Mammary epithelial cell (primary cell): ENCODE measurements at regions not wholly inside any gene's neighbourhood (a gene's known extent, or its start where the extent isn't known, plus 50 kb on each side); places are given as distances from the start of the nearest gene placed in this dataset.
"Not testable (repeated sequence)": the region's sequence is repeated elsewhere in the genome, so short reads cannot be mapped to it uniquely, and the experiment has no call there.

Experiments used
- EZH2 ChIP-seq: IDR thresholded peaks from 2 replicates; pipeline ENCODE4 v1.6.1; 2012; ENCODE audit warnings: low read length, inconsistent platforms, borderline replicate concordance
- TF ChIP-seq, protein P1 (sequence below), 2 donors: IDR thresholded peaks in 1 of 2; conservative IDR thresholded peaks in 1 of 2; 2 replicates each; pipeline ENCODE4 v1.5.1; 2011 to 2012; ENCODE audit warnings: inconsistent platforms in 2 of 2, low read length in 2 of 2, mild to moderate bottlenecking in 2 of 2, control low read depth in 1 of 2, low read depth in 1 of 2; ENCODE audit not compliant: insufficient read depth in 1 of 2; ENCODE audit errors: extremely low read depth in 1 of 2

DNA sequence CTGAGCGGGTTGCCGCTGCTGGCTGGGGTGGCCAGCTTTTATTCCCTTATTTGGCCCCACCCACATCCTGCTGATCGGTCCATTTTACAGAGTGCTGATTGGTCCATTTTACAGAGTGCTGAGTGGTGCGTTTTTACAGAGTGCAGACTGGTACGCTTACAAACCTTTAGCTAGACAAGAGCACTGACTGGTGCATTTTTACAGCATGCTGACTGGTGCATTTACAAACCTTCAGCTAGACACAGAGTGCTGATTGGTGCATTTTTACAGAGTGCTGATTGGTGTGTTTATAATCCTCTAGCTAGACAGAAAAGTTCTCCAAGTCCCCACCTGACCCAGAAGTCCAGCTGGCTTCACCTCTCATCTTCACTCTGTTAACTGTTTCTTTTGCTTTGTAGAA is 1217.6 kb upstream of the TMEFF2 start:
- TF ChIP-seq, protein P1, sequence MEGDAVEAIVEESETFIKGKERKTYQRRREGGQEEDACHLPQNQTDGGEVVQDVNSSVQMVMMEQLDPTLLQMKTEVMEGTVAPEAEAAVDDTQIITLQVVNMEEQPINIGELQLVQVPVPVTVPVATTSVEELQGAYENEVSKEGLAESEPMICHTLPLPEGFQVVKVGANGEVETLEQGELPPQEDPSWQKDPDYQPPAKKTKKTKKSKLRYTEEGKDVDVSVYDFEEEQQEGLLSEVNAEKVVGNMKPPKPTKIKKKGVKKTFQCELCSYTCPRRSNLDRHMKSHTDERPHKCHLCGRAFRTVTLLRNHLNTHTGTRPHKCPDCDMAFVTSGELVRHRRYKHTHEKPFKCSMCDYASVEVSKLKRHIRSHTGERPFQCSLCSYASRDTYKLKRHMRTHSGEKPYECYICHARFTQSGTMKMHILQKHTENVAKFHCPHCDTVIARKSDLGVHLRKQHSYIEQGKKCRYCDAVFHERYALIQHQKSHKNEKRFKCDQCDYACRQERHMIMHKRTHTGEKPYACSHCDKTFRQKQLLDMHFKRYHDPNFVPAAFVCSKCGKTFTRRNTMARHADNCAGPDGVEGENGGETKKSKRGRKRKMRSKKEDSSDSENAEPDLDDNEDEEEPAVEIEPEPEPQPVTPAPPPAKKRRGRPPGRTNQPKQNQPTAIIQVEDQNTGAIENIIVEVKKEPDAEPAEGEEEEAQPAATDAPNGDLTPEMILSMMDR (conservative IDR thresholded peaks at IDR 0.05 in 1 of 2, IDR thresholded peaks at IDR 0.05 in 1 of 2; ENCODE audit: extremely low read depth in 1 of 2, insufficient read depth in 1 of 2, low read depth in 1 of 2, low read length in 2 of 2), result not testable (repeated sequence)
- TF ChIP-seq EZH2, result not testable (repeated sequence)
